MM.1S (cell line): ENCODE measurements at regions not wholly inside any gene's neighbourhood (a gene's known extent, or its start where the extent isn't known, plus 50 kb on each side); places are given as distances from the start of the nearest gene placed in this dataset.

Experiments
- DNase-seq: peaks from one replicate; pipeline ENCODE4 v3.0.0-alpha.2; 2015
- H2AFZ ChIP-seq: fragments of 300-600 bp; sonication (generic); 2 replicates; pipeline ENCODE4 v1.6.0; 2016; ENCODE audit warnings: antibody characterized with exemption, low read length
- H3F3A ChIP-seq: fragments of 300-600 bp; sonication (generic); 2 replicates; pipeline ENCODE4 v1.6.1; 2016; ENCODE audit warnings: mild to moderate bottlenecking, antibody characterized with exemption, low read length, moderate library complexity, mixed read lengths; ENCODE audit not compliant: insufficient read depth
- H3K27ac ChIP-seq: fragments of 300-600 bp; sonication (generic); 2 replicates; pipeline ENCODE4 v1.5.1; 2016; ENCODE audit warnings: mild to moderate bottlenecking, low read length
- H3K27me3 ChIP-seq: fragments of 300-600 bp; sonication (generic); replicated peaks from 2 replicates; pipeline ENCODE4 v1.6.0; 2016; ENCODE audit warnings: low read length; ENCODE audit not compliant: insufficient read depth
- H3K36me3 ChIP-seq: fragments of 300-600 bp; sonication (generic); replicated peaks from 2 replicates; pipeline ENCODE4 v1.6.1; 2016; ENCODE audit warnings: mild to moderate bottlenecking, low read length, mixed read lengths; ENCODE audit not compliant: insufficient read depth
- H3K4me1 ChIP-seq: fragments of 300-600 bp; sonication (generic); 2 replicates; pipeline ENCODE4 v1.6.1; 2016; ENCODE audit warnings: low read length, mixed read lengths
- H3K4me2 ChIP-seq: fragments of 300-600 bp; sonication (generic); 2 replicates; pipeline ENCODE4 v1.6.0; 2016; ENCODE audit warnings: low read depth, low read length
- H3K4me3 ChIP-seq: fragments of 300-600 bp; sonication (generic); 2 replicates; pipeline ENCODE4 v1.5.1; 2016; ENCODE audit warnings: low read length, mixed read lengths
- H3K79me2 ChIP-seq: fragments of 300-600 bp; sonication (generic); 2 replicates; pipeline ENCODE4 v1.6.1; 2016; ENCODE audit warnings: mixed run types, low read length, mixed read lengths
- H3K9ac ChIP-seq: fragments of 300-600 bp; sonication (generic); 2 replicates; pipeline ENCODE4 v1.6.1; 2016; ENCODE audit warnings: low read length, mixed read lengths
- H3K9me2 ChIP-seq: fragments of 300-600 bp; sonication (generic); replicated peaks from 2 replicates; pipeline ENCODE4 v1.6.1; 2016; ENCODE audit warnings: mild to moderate bottlenecking, low read length, mixed read lengths; ENCODE audit not compliant: insufficient read depth
- H3K9me3 ChIP-seq: fragments of 300-600 bp; sonication (generic); replicated peaks from 2 replicates; pipeline ENCODE4 v1.6.1; 2016; ENCODE audit warnings: mild to moderate bottlenecking, low read length, mixed read lengths; ENCODE audit not compliant: insufficient read depth
- H4K20me1 ChIP-seq: fragments of 300-600 bp; sonication (generic); 2 replicates; pipeline ENCODE4 v1.6.1; 2016; ENCODE audit warnings: mild to moderate bottlenecking, low read length, moderate library complexity, mixed read lengths; ENCODE audit not compliant: insufficient read depth
- EZH2 ChIP-seq: fragments of 300-600 bp; sonication (generic); optimal IDR thresholded peaks from 2 replicates; pipeline ENCODE3; 2017; ENCODE audit warnings: low read depth, mild to moderate bottlenecking, antibody characterized with exemption, low read length, mixed read lengths
- EZH2phosphoT487 ChIP-seq: fragments of 300-600 bp; sonication (generic); IDR thresholded peaks from 2 replicates; pipeline ENCODE4 v1.6.1; 2018; ENCODE audit warnings: antibody characterized with exemption, low read length
- TF ChIP-seq, protein P1 (sequence below): fragments of 300-600 bp; sonication (generic); IDR thresholded peaks from 2 replicates; pipeline ENCODE4 v1.5.1; 2016; ENCODE audit warnings: antibody characterized with exemption, low read length, mixed read lengths

DNA sequence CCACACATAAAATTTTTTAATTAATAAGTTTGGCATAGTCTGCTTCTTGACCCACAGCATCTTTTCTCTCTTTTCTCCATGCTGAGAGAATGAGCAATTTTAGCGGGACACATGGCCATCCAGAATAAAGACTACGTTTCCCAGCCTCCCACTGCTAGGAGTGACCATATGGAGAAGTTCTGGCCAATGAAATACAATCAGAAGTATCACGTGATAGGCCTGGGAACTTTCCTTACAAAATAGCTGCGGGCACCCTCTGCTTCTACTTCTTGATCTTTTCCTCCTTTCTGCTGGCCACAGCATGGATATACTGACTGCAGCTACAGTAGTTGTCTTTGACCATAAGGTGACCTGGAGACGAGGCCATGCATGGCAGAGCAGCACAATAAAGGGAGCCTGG lies 348.0 kb downstream of the BCOR start:
- Histone ChIP-seq H3K79me2 (no peaks in the 10 kb centered on the region), H3F3A (no peaks in the 10 kb centered on the region), H3K9me2 (no peaks in the 10 kb centered on the region), H3K27me3 (no peaks in the 10 kb centered on the region), H2AFZ (no peak overlapping the region), H3K9me3 (no peaks in the 10 kb centered on the region), H3K4me2 (no peak overlapping the region), H3K4me1 (no peaks in the 10 kb centered on the region), H3K36me3 (no peaks in the 10 kb centered on the region), H3K4me3 (no peak overlapping the region), H3K27ac (no peak overlapping the region), H4K20me1 (no peaks in the 10 kb centered on the region), H3K9ac (no peak overlapping the region)
- DNase-seq, result no peak
- TF ChIP-seq, protein P1, sequence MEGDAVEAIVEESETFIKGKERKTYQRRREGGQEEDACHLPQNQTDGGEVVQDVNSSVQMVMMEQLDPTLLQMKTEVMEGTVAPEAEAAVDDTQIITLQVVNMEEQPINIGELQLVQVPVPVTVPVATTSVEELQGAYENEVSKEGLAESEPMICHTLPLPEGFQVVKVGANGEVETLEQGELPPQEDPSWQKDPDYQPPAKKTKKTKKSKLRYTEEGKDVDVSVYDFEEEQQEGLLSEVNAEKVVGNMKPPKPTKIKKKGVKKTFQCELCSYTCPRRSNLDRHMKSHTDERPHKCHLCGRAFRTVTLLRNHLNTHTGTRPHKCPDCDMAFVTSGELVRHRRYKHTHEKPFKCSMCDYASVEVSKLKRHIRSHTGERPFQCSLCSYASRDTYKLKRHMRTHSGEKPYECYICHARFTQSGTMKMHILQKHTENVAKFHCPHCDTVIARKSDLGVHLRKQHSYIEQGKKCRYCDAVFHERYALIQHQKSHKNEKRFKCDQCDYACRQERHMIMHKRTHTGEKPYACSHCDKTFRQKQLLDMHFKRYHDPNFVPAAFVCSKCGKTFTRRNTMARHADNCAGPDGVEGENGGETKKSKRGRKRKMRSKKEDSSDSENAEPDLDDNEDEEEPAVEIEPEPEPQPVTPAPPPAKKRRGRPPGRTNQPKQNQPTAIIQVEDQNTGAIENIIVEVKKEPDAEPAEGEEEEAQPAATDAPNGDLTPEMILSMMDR, result no peak
- no peak for TF ChIP-seq EZH2phosphoT487
- TF ChIP-seq EZH2, result no peak

DNA sequence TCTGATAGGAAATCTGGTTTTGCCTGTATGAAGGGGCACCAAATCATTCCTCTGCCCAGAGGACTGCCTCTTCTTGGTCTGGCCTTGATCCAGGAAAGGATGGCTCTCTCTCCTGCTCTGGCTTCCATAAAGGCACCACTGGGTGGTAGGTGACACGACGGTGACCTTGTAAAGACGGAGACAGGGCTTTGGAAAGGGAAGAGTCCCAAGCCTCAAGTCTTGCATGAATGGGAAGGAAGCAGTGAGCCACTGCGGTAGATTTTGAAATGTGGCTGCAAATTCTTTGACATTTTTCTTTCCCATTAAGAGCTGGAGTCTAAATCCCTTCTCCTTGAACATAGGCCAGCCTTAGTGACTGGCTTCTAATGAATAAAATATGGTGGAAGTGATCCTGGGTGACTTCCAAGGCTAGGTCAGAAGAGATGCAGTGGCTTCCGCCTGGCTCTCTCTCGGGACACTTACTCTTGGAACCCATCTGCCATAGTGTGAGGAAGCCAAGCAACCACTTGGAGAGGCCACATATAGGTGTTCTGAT lies 347.4 kb downstream of the BCOR start:
- Histone ChIP-seq H3K4me3 (no peak overlapping the region), H3K4me2 (no peak overlapping the region), H3F3A (no peaks in the 10 kb centered on the region), H3K36me3 (no peaks in the 10 kb centered on the region), H3K79me2 (no peaks in the 10 kb centered on the region), H3K9ac (no peak overlapping the region), H3K27ac (no peak overlapping the region), H3K4me1 (no peaks in the 10 kb centered on the region), H3K9me2 (no peaks in the 10 kb centered on the region), H3K9me3 (no peaks in the 10 kb centered on the region), H3K27me3 (no peaks in the 10 kb centered on the region), H2AFZ (no peak overlapping the region), H4K20me1 (no peaks in the 10 kb centered on the region)
- TF ChIP-seq EZH2 (no peak), EZH2phosphoT487 (no peak)
- TF ChIP-seq, protein P1, result no peak
- DNase-seq, result no peak

DNA sequence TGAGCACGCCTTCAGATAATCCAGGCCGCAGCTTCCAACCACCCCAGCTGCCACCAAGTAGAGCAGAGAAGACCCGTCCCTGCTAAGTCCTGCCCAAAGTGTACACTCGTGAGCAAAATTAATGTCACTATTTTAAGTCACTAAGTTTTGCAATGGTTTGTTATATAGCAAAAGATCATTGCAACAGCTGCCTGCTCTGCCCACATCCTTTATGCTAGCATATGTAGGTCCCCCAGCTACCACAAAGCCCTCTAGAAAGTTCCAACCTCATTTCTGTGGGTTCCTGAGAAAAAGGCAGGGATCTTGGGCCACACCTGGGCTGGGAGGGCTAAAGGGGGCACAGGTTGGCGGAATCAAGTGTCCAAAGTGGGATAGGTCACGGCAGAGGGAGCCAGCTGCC lies 346.9 kb downstream of the BCOR start:
- no peak for TF ChIP-seq EZH2phosphoT487
- no peak for TF ChIP-seq EZH2
- TF ChIP-seq, protein P1, result no peak
- H3K9ac ChIP-seq, result no peak overlapping the region
- no peak overlapping the region for H3K4me2 ChIP-seq
- no peak overlapping the region for H3K4me3 ChIP-seq
- no peaks in the 10 kb centered on the region for H4K20me1 ChIP-seq
- H3F3A ChIP-seq, result no peaks in the 10 kb centered on the region
- no peaks in the 10 kb centered on the region for H3K9me3 ChIP-seq
- H2AFZ ChIP-seq, result no peak overlapping the region
- no peak overlapping the region for H3K27ac ChIP-seq
- no peak for DNase-seq
- H3K79me2 ChIP-seq, result no peaks in the 10 kb centered on the region
- H3K4me1 ChIP-seq, result no peaks in the 10 kb centered on the region
- H3K36me3 ChIP-seq, result no peaks in the 10 kb centered on the region
- no peaks in the 10 kb centered on the region for H3K9me2 ChIP-seq
- H3K27me3 ChIP-seq, result no peaks in the 10 kb centered on the region
